H1 (cell line): ENCODE measurements at regions not wholly inside any gene's neighbourhood (a gene's known extent, or its start where the extent isn't known, plus 50 kb on each side); places are given as distances from the start of the nearest gene placed in this dataset.

Experiments
- CTCF ChIA-PET: fragments of 300-600 bp; sonication (Branson Sonifier 250); formaldehyde crosslinking; loops from one replicate; lab custom pipeline; 2021; ENCODE audit not compliant: partially characterized antibody; lab: Charles Lee
- POLR2A ChIA-PET: fragments of 300-600 bp; sonication (Branson Sonifier 250); formaldehyde crosslinking; loops from one replicate; lab custom pipeline; 2021; ENCODE audit warnings: inconsistent platforms; ENCODE audit not compliant: partially characterized antibody; lab: Charles Lee
- DNase-seq, 2 experiments: peaks; one replicate each; pipeline versions ENCODE4 v3.0.0 to v3.0.0-alpha.2; 2010 to 2022; ENCODE audit warnings: low spot score in 2 of 2, low read depth in 1 of 2, mixed read lengths in 1 of 2
- FAIRE-seq: peaks from 2 replicates; lab custom pipeline; 2011; peaks lifted over from hg19 to GRCh38; lab: Jason Lieb, UNC
- H2AFZ ChIP-seq: 2 replicates; pipeline ENCODE4 v1.8.1; 2012; ENCODE audit warnings: low read length, inconsistent platforms
- H2AK5ac ChIP-seq: 2 replicates; pipeline ENCODE4 v1.6.1; 2013; ENCODE audit warnings: low read depth, low read length
- H2BK120ac ChIP-seq: replicated peaks from 2 replicates; pipeline ENCODE3; 2013; ENCODE audit warnings: low read depth, low read length, inconsistent platforms
- H2BK12ac ChIP-seq: 2 replicates; pipeline ENCODE4 v1.6.1; 2013; ENCODE audit warnings: low read depth, low read length
- H2BK15ac ChIP-seq: 2 replicates; pipeline ENCODE4 v1.6.1; 2013; ENCODE audit warnings: low read length
- H2BK20ac ChIP-seq: 2 replicates; pipeline ENCODE4 v1.6.1; 2013; ENCODE audit warnings: low read length
- H2BK5ac ChIP-seq: 2 replicates; pipeline ENCODE4 v1.6.1; 2013; ENCODE audit warnings: low read depth, low read length
- H3K14ac ChIP-seq: 2 replicates; pipeline ENCODE4 v1.6.1; 2013; ENCODE audit warnings: inconsistent platforms; ENCODE audit not compliant: insufficient read length
- H3K18ac ChIP-seq: 2 replicates; pipeline ENCODE4 v1.6.1; 2013; ENCODE audit warnings: low read length; ENCODE audit errors: extremely low read depth
- H3K23ac ChIP-seq: 2 replicates; pipeline ENCODE4 v1.6.1; 2013; ENCODE audit warnings: inconsistent platforms; ENCODE audit not compliant: insufficient read length
- H3K23me2 ChIP-seq: 2 replicates; pipeline ENCODE4 v1.6.1; 2013; ENCODE audit warnings: low read depth, low read length
- H3K27ac ChIP-seq: 2 replicates; pipeline ENCODE4 v1.6.1; 2011; ENCODE audit warnings: low read depth, low read length, inconsistent platforms
- H3K27me3 ChIP-seq, 4 experiments: replicated peaks in 1 of 4; 1 replicate in 1 of 4; 2 replicates in 3 of 4; pipeline versions ENCODE4 v1.6.1 to v1.8.1; 2011 to 2013; ENCODE audit warnings: low read length in 3 of 4, mild to moderate bottlenecking in 3 of 4, inconsistent platforms in 2 of 4, mixed read lengths in 2 of 4, moderate library complexity in 1 of 4; ENCODE audit not compliant: control insufficient read depth in 3 of 4, insufficient read depth in 3 of 4; ENCODE audit errors: extremely low read depth in 1 of 4
- H3K36me3 ChIP-seq, 4 experiments: 2 replicates each; pipeline versions ENCODE4 v1.6.1 to v1.8.1; 2011 to 2013; ENCODE audit warnings: mild to moderate bottlenecking in 4 of 4, low read length in 3 of 4, moderate library complexity in 2 of 4, control low read depth in 1 of 4, inconsistent platforms in 1 of 4; ENCODE audit not compliant: insufficient read depth in 4 of 4, control insufficient read depth in 2 of 4
- H3K4ac ChIP-seq: replicated peaks from 2 replicates; pipeline ENCODE3; 2013; ENCODE audit warnings: low read length, low read depth, mixed read lengths, inconsistent platforms; ENCODE audit not compliant: insufficient read length
- H3K4me1 ChIP-seq, 4 experiments: replicated peaks in 1 of 4; 1 replicate in 1 of 4; 2 replicates in 3 of 4; pipeline versions ENCODE4 v1.6.1 to v1.8.1; 2011 to 2013; ENCODE audit warnings: low read length in 3 of 4, inconsistent platforms in 2 of 4, mixed read lengths in 1 of 4; ENCODE audit not compliant: insufficient read depth in 4 of 4, control insufficient read depth in 3 of 4
- H3K4me2 ChIP-seq, 2 experiments: 2 replicates each; pipeline versions ENCODE4 v1.6.1 to v1.8.1; 2011 to 2013; ENCODE audit warnings: low read depth in 2 of 2, low read length in 2 of 2, control low read depth in 1 of 2, inconsistent platforms in 1 of 2, mild to moderate bottlenecking in 1 of 2; ENCODE audit not compliant: insufficient read depth in 1 of 2
- H3K4me3 ChIP-seq, 4 experiments: fragments of 200-600, 300-600 bp in 1 of 4; sonication (generic), shearing (Covaris generic), sonication (Bioruptor Twin) in 1 of 4; 2 replicates each; pipeline versions ENCODE4 v1.5.1 to v1.8.1; 2011 to 2016; ENCODE audit warnings: low read length in 4 of 4, low read depth in 3 of 4, control low read depth in 2 of 4, inconsistent platforms in 2 of 4, mild to moderate bottlenecking in 2 of 4, mixed read lengths in 1 of 4, moderate library complexity in 1 of 4; ENCODE audit not compliant: insufficient read depth in 2 of 4; ENCODE audit errors: extremely low read depth in 1 of 4
- H3K56ac ChIP-seq: replicated peaks from 2 replicates; pipeline ENCODE3; 2013; ENCODE audit warnings: low read depth, mild to moderate bottlenecking, mixed read lengths, low read length, inconsistent platforms; ENCODE audit not compliant: insufficient read length
- H3K79me1 ChIP-seq: 2 replicates; pipeline ENCODE4 v1.6.1; 2013; ENCODE audit warnings: low read depth, low read length, control low read depth
- H3K79me2 ChIP-seq, 2 experiments: 2 replicates each; pipeline versions ENCODE4 v1.6.1 to v1.8.1; 2012 to 2013; ENCODE audit warnings: low read length in 2 of 2, mild to moderate bottlenecking in 2 of 2, inconsistent platforms in 1 of 2; ENCODE audit not compliant: insufficient read depth in 2 of 2, control insufficient read depth in 1 of 2
- H3K9ac ChIP-seq, 4 experiments: replicated peaks in 1 of 4; 1 replicate in 1 of 4; 2 replicates in 3 of 4; pipeline versions ENCODE4 v1.6.1 to v1.8.1; 2011 to 2013; ENCODE audit warnings: low read depth in 3 of 4, low read length in 3 of 4, control low read depth in 2 of 4, mild to moderate bottlenecking in 2 of 4, moderate library complexity in 2 of 4, inconsistent platforms in 1 of 4; ENCODE audit errors: extremely low read depth in 1 of 4
- H3K9me3 ChIP-seq, 2 experiments: 2 replicates each; pipeline versions ENCODE4 v1.6.1 to v1.8.1; 2012 to 2013; ENCODE audit warnings: mild to moderate bottlenecking in 2 of 2, moderate library complexity in 2 of 2, control low read depth in 1 of 2, inconsistent platforms in 1 of 2, low read depth in 1 of 2, low read length in 1 of 2, mixed read lengths in 1 of 2; ENCODE audit not compliant: insufficient read depth in 2 of 2
- H4K20me1 ChIP-seq, 2 experiments: replicated peaks in 1 of 2; 2 replicates each; pipeline versions ENCODE3 to v1.8.1; 2011 to 2013; ENCODE audit warnings: inconsistent platforms in 2 of 2, low read length in 2 of 2, mild to moderate bottlenecking in 1 of 2; ENCODE audit not compliant: insufficient read depth in 2 of 2, control insufficient read depth in 1 of 2
- H4K5ac ChIP-seq: 2 replicates; pipeline ENCODE4 v1.6.1; 2013; ENCODE audit warnings: low read length, low read depth, mixed read lengths, inconsistent platforms; ENCODE audit not compliant: insufficient read length
- H4K8ac ChIP-seq: 2 replicates; pipeline ENCODE4 v1.8.0; 2013; ENCODE audit warnings: mild to moderate bottlenecking, moderate library complexity, low read length, inconsistent platforms; ENCODE audit not compliant: insufficient read depth; ENCODE audit errors: extremely low read depth
- H4K91ac ChIP-seq: replicated peaks from 2 replicates; pipeline ENCODE3; 2013; ENCODE audit warnings: low read length, mixed read lengths, inconsistent platforms; ENCODE audit not compliant: insufficient read length
- CTCF ChIP-seq, 3 experiments: IDR thresholded peaks; 1 replicate in 2 of 3; 2 replicates in 1 of 3; pipeline versions ENCODE4 v1.5.1 to v1.6.1; 2011; ENCODE audit warnings: low read length in 3 of 3, mild to moderate bottlenecking in 3 of 3, inconsistent platforms in 2 of 3, low read depth in 1 of 3, moderate library complexity in 1 of 3; ENCODE audit not compliant: insufficient read depth in 1 of 3; ENCODE audit errors: control extremely low read depth in 1 of 3
- RAD21 ChIP-seq, 2 experiments: IDR thresholded peaks in 1 of 2; conservative IDR thresholded peaks in 1 of 2; 2 replicates each; pipeline ENCODE4 v1.6.1; 2011; ENCODE audit warnings: low read depth in 2 of 2, low read length in 2 of 2, improper control_type of control experiment in 1 of 2, inconsistent platforms in 1 of 2, mild to moderate bottlenecking in 1 of 2, moderate library complexity in 1 of 2
- RNF2 ChIP-seq: fragments of 200-900, 300-1000 bp; sonication (generic); IDR thresholded peaks from 2 replicates; pipeline ENCODE4 v1.7.1; 2016; ENCODE audit warnings: borderline replicate concordance, low read depth, mild to moderate bottlenecking, antibody characterized with exemption, low read length; ENCODE audit not compliant: poor library complexity, severe bottlenecking; ENCODE audit errors: missing control alignments
- WGBS, 2 experiments: shearing (Covaris generic) in 1 of 2; methylation state at CpG; one replicate each; pipeline versions ENCODE4 v1.1.6 to v1.1.7; 2013 to 2015; ENCODE audit warnings: low lambda C conversion rate in 2 of 2, mixed read lengths in 2 of 2, inconsistent platforms in 1 of 2, low coverage in 1 of 2, missing lambda C conversion rate in 1 of 2; ENCODE audit not compliant: insufficient replicate concordance in 2 of 2, insufficient coverage in 1 of 2, insufficient read length in 1 of 2; ENCODE audit errors: extremely low coverage in 1 of 2, missing lambda C conversion rate in 1 of 2; 5-methylcytosine and 5-hydroxymethylcytosine counted together

DNA sequence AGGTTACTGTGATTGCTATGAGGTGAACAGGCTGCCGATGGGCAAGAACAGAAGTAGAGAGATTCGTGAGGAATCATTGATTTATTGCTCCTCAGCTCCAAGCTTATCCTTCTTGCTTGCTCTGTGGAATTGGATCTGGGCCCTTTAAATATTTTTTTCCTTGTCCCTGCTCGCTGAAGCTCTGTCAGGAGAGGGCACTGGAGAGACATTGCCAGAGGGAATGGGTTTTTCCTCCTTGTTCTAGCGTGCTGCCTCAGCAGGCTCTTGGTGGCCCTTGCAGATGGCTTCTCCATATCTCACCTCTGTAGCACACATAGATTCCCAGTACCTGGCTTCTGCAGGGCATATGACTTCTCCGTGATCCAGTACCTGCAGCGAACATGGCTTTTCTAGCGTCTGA lies 67.4 kb downstream of the CNGA2 start:
- Histone ChIP-seq H3K9me3 (peaks cover 0 to 9% of the 10 kb centered on the region in 2 experiments; a peak in 2 of 4 replicates), H3K36me3 (no peaks in the 10 kb centered on the region), H2BK15ac (no peak overlapping the region), H2BK120ac (no peak overlapping the region), H3K56ac (no peak overlapping the region), H3K9ac (no peak overlapping the region), H3K14ac (no peak overlapping the region), H3K23ac (no peak overlapping the region), H3K18ac (no peak overlapping the region), H3K79me2 (no peaks in the 10 kb centered on the region), H3K4me1 (no peaks in the 10 kb centered on the region), H3K79me1 (no peaks in the 10 kb centered on the region), H2BK20ac (no peak overlapping the region), H2BK5ac (no peak overlapping the region), H2AK5ac (no peak overlapping the region), H4K8ac (no peak overlapping the region), H3K27me3 (no peaks in the 10 kb centered on the region), H4K5ac (no peak overlapping the region), H3K27ac (no peak overlapping the region), H2BK12ac (no peak overlapping the region), H3K4me2 (no peak overlapping the region), H3K4ac (no peak overlapping the region), H4K20me1 (no peaks in the 10 kb centered on the region), H4K91ac (no peak overlapping the region), H3K23me2 (no peaks in the 10 kb centered on the region), H3K4me3 (no peak overlapping the region), H2AFZ (no peak overlapping the region)
- ChIA-PET POLR2A (no interaction called here), CTCF (interaction anchor here (0.7 to 1.7 kb wide), 3 partner anchors 29 to 834 kb away, joined by 3 to 4 read pairs (median 3); no protein-coding TSS in a partner anchor)
- 83% methylated on average over 5 of the region's 7 CpGs; no CpG with 5 or more reads in 1 of the 2 experiments for WGBS, 2 experiments
- no peak for FAIRE-seq
- DNase-seq, result no peak
- TF ChIP-seq RAD21 (IDR thresholded peaks at IDR 0.05 in 1 of 2, conservative IDR thresholded peaks at IDR 0.05 in 1 of 2; ENCODE audit: low read depth in 2 of 2, low read length in 2 of 2) (peak; percentile 53 to 63), CTCF (IDR thresholded peaks at IDR 0.05; ENCODE audit: control extremely low read depth in 1 of 3, insufficient read depth in 1 of 3, low read depth in 1 of 3, low read length in 3 of 3) (peak in 2 of 3 experiments; percentile 15 to 44; a peak in 2 of 4 replicates), RNF2 (no peak)
